ENCODE measurements at regions not wholly inside any gene's neighbourhood (a gene's known extent, or its start where the extent isn't known, plus 50 kb on each side); places are given as distances from the start of the nearest gene placed in this dataset.
"Not testable (repeated sequence)": the region's sequence is repeated elsewhere in the genome, so short reads cannot be mapped to it uniquely, and the experiment has no call there.

DNA sequence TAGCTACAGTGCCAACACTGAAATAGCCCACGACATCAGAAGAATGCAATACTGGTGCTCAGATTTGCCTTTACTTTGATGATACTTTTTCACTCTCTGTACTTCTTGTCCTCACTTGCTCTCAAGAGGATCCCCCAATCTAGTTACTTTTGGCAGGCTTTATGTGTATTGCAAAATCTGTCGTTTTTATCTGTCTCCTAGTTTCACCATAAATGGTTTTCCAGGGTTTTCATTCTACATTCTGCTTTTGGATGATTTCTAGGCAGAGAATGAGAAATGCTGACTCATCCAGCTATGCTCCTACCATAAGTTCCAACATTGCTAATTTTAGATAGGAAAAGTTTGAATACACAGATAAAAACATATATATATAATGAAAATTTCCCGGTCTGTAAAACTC is 659.5 kb upstream of the NRG3 start:
- H3K9me3 Mint-ChIP-seq, result no peaks in the 10 kb centered on the region
- DNase-seq (ENCODE audit: low spot score), result no peak
- intact Hi-C loops (cut with micrococcal nuclease), result no loop called here
- no peak overlapping the region for H3K4me3 Mint-ChIP-seq (ENCODE audit: low read depth)
- H3K4me1 Mint-ChIP-seq (ENCODE audit: low read depth), result no peaks in the 10 kb centered on the region
- no peaks in the 10 kb centered on the region for H3K27me3 Mint-ChIP-seq (ENCODE audit: low read depth)
- no peak overlapping the region for H3K27ac Mint-ChIP-seq
- H3K36me3 Mint-ChIP-seq (ENCODE audit: low read depth), result no peaks in the 10 kb centered on the region

GRCh38 chr10:81216949-81217348 is 658.0 kb upstream of the NRG3 start:
- Mint-ChIP-seq H3K4me1 (ENCODE audit: low read depth) (no peaks in the 10 kb centered on the region), H3K4me3 (ENCODE audit: low read depth) (no peak overlapping the region), H3K27ac (no peak overlapping the region), H3K9me3 (no peaks in the 10 kb centered on the region), H3K36me3 (ENCODE audit: low read depth) (no peaks in the 10 kb centered on the region), H3K27me3 (ENCODE audit: low read depth) (no peaks in the 10 kb centered on the region)
- DNase-seq (ENCODE audit: low spot score), result no peak
- intact Hi-C loops (cut with micrococcal nuclease), result no loop called here

GRCh38 chr10:81218307-81218706 is 656.7 kb upstream of the NRG3 start:
- no peaks in the 10 kb centered on the region for H3K36me3 Mint-ChIP-seq (ENCODE audit: low read depth)

GRCh38 chr10:81219758-81220157 is 655.2 kb upstream of the NRG3 start:
- H3K27me3 Mint-ChIP-seq (ENCODE audit: low read depth), result no peaks in the 10 kb centered on the region
- no peak overlapping the region for H3K4me3 Mint-ChIP-seq (ENCODE audit: low read depth)
- no peak for DNase-seq (ENCODE audit: low spot score)
- intact Hi-C loops (cut with micrococcal nuclease), result no loop called here
- H3K4me1 Mint-ChIP-seq (ENCODE audit: low read depth), result no peaks in the 10 kb centered on the region
- H3K9me3 Mint-ChIP-seq, result peaks cover 3% of the 10 kb centered on the region
- H3K27ac Mint-ChIP-seq, result no peak overlapping the region
- H3K36me3 Mint-ChIP-seq (ENCODE audit: low read depth), result no peaks in the 10 kb centered on the region

More at GRCh38 chr10:81218307-81218706, 656.7 kb upstream of the NRG3 start:
- Mint-ChIP-seq H3K9me3 (peaks cover 3% of the 10 kb centered on the region), H3K4me3 (ENCODE audit: low read depth) (no peak overlapping the region), H3K27me3 (ENCODE audit: low read depth) (no peaks in the 10 kb centered on the region), H3K27ac (no peak overlapping the region), H3K4me1 (ENCODE audit: low read depth) (no peaks in the 10 kb centered on the region)
- intact Hi-C loops (cut with micrococcal nuclease), result no loop called here
- DNase-seq (ENCODE audit: low spot score), result no peak

- no peak overlapping the region for H3K4me3 Mint-ChIP-seq (ENCODE audit: low read depth)
- H3K36me3 Mint-ChIP-seq (ENCODE audit: low read depth), result no peaks in the 10 kb centered on the region
- no peak for DNase-seq (ENCODE audit: low spot score)
- intact Hi-C loops (cut with micrococcal nuclease), result no loop called here
- no peak overlapping the region for H3K27ac Mint-ChIP-seq
- H3K27me3 Mint-ChIP-seq (ENCODE audit: low read depth), result no peaks in the 10 kb centered on the region
- H3K9me3 Mint-ChIP-seq, result peaks cover 7% of the 10 kb centered on the region
- no peaks in the 10 kb centered on the region for H3K4me1 Mint-ChIP-seq (ENCODE audit: low read depth)
Measured at GRCh38 chr10:81248886-81249285, 626.1 kb upstream of the NRG3 start.

DNA sequence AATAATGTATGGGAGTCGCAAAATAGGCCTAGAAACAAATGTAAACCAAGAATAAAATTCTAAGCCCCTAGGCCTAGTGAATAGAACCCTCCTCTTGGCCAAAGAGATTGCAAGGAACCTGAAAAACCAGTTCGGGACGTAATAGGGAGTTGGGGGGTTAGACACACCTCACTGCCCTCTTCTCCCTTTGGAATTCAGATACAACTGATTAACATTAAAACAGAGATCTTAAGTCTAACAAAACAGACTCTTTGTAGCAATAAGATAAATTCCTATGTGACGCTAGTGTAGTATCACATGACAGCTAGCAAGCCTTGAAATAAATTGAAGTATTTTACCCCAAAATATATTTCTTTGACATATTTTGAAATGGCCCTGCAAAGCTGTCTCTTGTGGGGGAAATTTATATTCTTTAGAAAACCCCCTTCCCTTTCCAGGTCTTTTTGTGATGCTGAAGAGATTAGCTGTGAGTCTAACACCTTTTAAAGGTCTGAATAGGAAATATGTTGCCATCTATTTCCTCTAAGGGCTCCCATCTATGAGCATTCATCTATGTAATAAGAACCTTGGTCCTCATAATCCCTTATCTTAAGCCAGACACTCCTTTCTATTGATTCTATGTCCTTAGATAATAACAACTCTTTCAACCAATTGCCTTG is 623.4 kb upstream of the NRG3 start:
- no peaks in the 10 kb centered on the region for H3K27me3 Mint-ChIP-seq (ENCODE audit: low read depth)
- H3K4me1 Mint-ChIP-seq (ENCODE audit: low read depth), result no peaks in the 10 kb centered on the region
- no peak for DNase-seq (ENCODE audit: low spot score)
- H3K36me3 Mint-ChIP-seq (ENCODE audit: low read depth), result no peaks in the 10 kb centered on the region
- H3K4me3 Mint-ChIP-seq (ENCODE audit: low read depth), result no peak overlapping the region
- intact Hi-C loops (cut with micrococcal nuclease), result no loop called here
- H3K9me3 Mint-ChIP-seq, result no peaks in the 10 kb centered on the region
- H3K27ac Mint-ChIP-seq, result no peak overlapping the region

DNA sequence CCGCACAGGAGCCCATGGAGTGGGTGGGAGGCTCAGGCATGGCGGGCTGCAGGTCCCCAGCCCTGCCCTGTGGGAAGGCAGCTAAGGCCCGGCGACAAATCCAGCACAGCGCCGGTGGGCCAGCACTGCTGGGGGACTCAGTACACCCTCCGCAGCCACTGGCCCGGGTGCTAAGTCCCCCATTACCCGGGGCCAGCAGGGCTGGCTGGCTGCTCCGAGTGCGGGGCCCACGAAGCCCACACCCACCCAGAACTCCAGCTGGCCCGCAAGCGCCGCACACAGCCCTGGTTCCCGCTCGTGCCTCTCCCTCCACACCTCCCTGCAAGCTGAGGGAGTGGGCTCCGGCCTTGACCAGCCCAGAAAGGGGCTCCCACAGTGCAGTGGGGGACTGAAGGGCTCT is 610.0 kb upstream of the NRG3 start:
- H3K27me3 Mint-ChIP-seq (ENCODE audit: low read depth); H3K4me1 Mint-ChIP-seq (ENCODE audit: low read depth); H3K4me3 Mint-ChIP-seq (ENCODE audit: low read depth); DNase-seq (ENCODE audit: low spot score); H3K9me3 Mint-ChIP-seq; H3K36me3 Mint-ChIP-seq (ENCODE audit: low read depth); H3K27ac Mint-ChIP-seq; intact Hi-C loops (cut with micrococcal nuclease): not testable (repeated sequence)

- H3K27me3 Mint-ChIP-seq (ENCODE audit: low read depth), result no peaks in the 10 kb centered on the region
- no peak overlapping the region for H3K27ac Mint-ChIP-seq
- DNase-seq (ENCODE audit: low spot score), result no peak
Measured at GRCh38 chr10:81270051-81270450, 604.9 kb upstream of the NRG3 start.

GRCh38 chr10:81280497-81281479 is 594.2 kb upstream of the NRG3 start:
- intact Hi-C loops (cut with micrococcal nuclease), result no loop called here
- no peaks in the 10 kb centered on the region for H3K4me1 Mint-ChIP-seq (ENCODE audit: low read depth)
- H3K27me3 Mint-ChIP-seq (ENCODE audit: low read depth), result no peaks in the 10 kb centered on the region
- H3K36me3 Mint-ChIP-seq (ENCODE audit: low read depth), result no peaks in the 10 kb centered on the region
- DNase-seq (ENCODE audit: low spot score), result no peak
- no peak overlapping the region for H3K27ac Mint-ChIP-seq
- H3K9me3 Mint-ChIP-seq, result peaks cover 9% of the 10 kb centered on the region
- no peak overlapping the region for H3K4me3 Mint-ChIP-seq (ENCODE audit: low read depth)

More at GRCh38 chr10:81270051-81270450, 604.9 kb upstream of the NRG3 start:
- H3K4me3 Mint-ChIP-seq (ENCODE audit: low read depth), result no peak overlapping the region
- peaks cover 12% of the 10 kb centered on the region for H3K9me3 Mint-ChIP-seq
- intact Hi-C loops (cut with micrococcal nuclease), result no loop called here
- no peaks in the 10 kb centered on the region for H3K4me1 Mint-ChIP-seq (ENCODE audit: low read depth)
- no peaks in the 10 kb centered on the region for H3K36me3 Mint-ChIP-seq (ENCODE audit: low read depth)

DNA sequence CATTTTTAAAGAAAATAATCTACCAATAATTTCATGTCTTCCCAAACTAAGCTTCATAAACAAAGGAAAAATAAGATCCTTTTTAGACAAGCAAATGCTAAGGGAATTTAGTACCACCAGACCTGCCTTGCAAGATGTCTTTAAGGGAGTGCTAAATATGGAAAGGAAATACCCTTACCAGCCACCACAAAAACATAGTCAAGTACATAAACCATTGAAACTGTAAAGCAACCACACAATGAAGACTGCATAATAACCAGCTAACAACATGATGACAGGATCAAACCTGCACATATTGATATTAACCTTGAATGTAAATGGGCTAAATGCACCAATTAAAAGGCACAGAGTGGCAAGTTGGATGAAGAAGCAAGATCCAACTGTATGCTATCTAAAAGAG is 586.5 kb upstream of the NRG3 start:
- peaks cover 8% of the 10 kb centered on the region for H3K9me3 Mint-ChIP-seq

GRCh38 chr10:81297292-81297691 is 577.7 kb upstream of the NRG3 start:
- no peaks in the 10 kb centered on the region for H3K27me3 Mint-ChIP-seq (ENCODE audit: low read depth)
- intact Hi-C loops (cut with micrococcal nuclease), result no loop called here
- H3K36me3 Mint-ChIP-seq (ENCODE audit: low read depth), result no peaks in the 10 kb centered on the region
- no peak overlapping the region for H3K27ac Mint-ChIP-seq
- DNase-seq (ENCODE audit: low spot score), result no peak
- peaks cover 4% of the 10 kb centered on the region for H3K9me3 Mint-ChIP-seq
- no peak overlapping the region for H3K4me3 Mint-ChIP-seq (ENCODE audit: low read depth)
- no peaks in the 10 kb centered on the region for H3K4me1 Mint-ChIP-seq (ENCODE audit: low read depth)

More for the DNA sequence above, 586.5 kb upstream of the NRG3 start:
- no peak overlapping the region for H3K27ac Mint-ChIP-seq
- intact Hi-C loops (cut with micrococcal nuclease), result no loop called here
- H3K36me3 Mint-ChIP-seq (ENCODE audit: low read depth), result no peaks in the 10 kb centered on the region
- no peak overlapping the region for H3K4me3 Mint-ChIP-seq (ENCODE audit: low read depth)
- no peak for DNase-seq (ENCODE audit: low spot score)
- H3K4me1 Mint-ChIP-seq (ENCODE audit: low read depth), result no peaks in the 10 kb centered on the region
- no peaks in the 10 kb centered on the region for H3K27me3 Mint-ChIP-seq (ENCODE audit: low read depth)

DNA sequence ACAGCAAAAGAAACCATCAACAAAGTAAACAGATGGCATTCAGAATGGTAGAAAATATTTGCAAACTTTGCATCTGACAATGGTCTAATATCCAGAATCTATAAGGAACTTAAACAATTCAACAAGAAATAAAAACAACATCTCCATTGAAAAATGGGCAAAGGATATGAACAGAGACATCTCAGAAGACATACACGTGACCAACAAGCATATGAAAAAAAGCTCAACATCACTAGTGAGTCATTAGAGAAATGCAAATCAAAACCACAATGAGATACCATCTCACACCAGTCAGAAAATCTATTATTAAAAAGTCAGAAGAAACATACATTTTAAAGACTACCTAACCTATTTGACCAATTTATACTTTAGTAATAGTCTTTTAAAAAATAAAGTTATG is 571.3 kb upstream of the NRG3 start:
- no peaks in the 10 kb centered on the region for H3K27me3 Mint-ChIP-seq (ENCODE audit: low read depth)
- DNase-seq (ENCODE audit: low spot score), result no peak
- H3K27ac Mint-ChIP-seq, result no peak overlapping the region
- H3K4me3 Mint-ChIP-seq (ENCODE audit: low read depth), result no peak overlapping the region
- intact Hi-C loops (cut with micrococcal nuclease), result no loop called here
- no peaks in the 10 kb centered on the region for H3K4me1 Mint-ChIP-seq (ENCODE audit: low read depth)
- peaks cover 12% of the 10 kb centered on the region for H3K9me3 Mint-ChIP-seq
- H3K36me3 Mint-ChIP-seq (ENCODE audit: low read depth), result no peaks in the 10 kb centered on the region

All from activated T-helper 2 cell treated with anti-CD3 and anti-CD28 coated beads, Interferon-gamma antibody, Interleukin-2, Interleukin-4, amounts not matched to agents 10 μg/mL and 5 μg/mL and 100 μg/mL, durations not matched to agents 14 hours and 24 hours and 36 hours (primary cell).